HFFc6 (cell line): ENCODE measurements at regions not wholly inside any gene's neighbourhood (a gene's known extent, or its start where the extent isn't known, plus 50 kb on each side); places are given as distances from the start of the nearest gene placed in this dataset.

Experiments
- DNase-seq: peaks from one replicate; pipeline ENCODE4 v3.0.0-alpha.2; 2018
- H3K27ac Mint-ChIP-seq: 2 replicates; pipeline ENCODE4 v1.8.0; 2020; ENCODE audit warnings: mild to moderate bottlenecking, mixed read lengths
- H3K27me3 Mint-ChIP-seq: 2 replicates; pipeline ENCODE4 v1.8.0; 2021; ENCODE audit warnings: mild to moderate bottlenecking, moderate library complexity, mixed read lengths; ENCODE audit not compliant: insufficient read depth
- H3K36me3 Mint-ChIP-seq: 2 replicates; pipeline ENCODE4 v1.8.0; 2021; ENCODE audit warnings: low read depth, mixed read lengths
- H3K4me1 Mint-ChIP-seq: 2 replicates; pipeline ENCODE4 v1.8.0; 2020; ENCODE audit warnings: low read depth, mixed read lengths
- H3K4me3 Mint-ChIP-seq: 2 replicates; pipeline ENCODE4 v1.8.0; 2020; ENCODE audit warnings: mild to moderate bottlenecking, moderate library complexity, mixed read lengths
- H3K9me3 Mint-ChIP-seq: 2 replicates; pipeline ENCODE4 v1.8.0; 2020; ENCODE audit warnings: mild to moderate bottlenecking, mixed read lengths
- CTCF ChIP-seq: fragments of 200-600 bp; sonication (generic); IDR thresholded peaks from 2 replicates; pipeline ENCODE4 v1.5.0; 2021; ENCODE audit warnings: antibody characterized with exemption, mild to moderate bottlenecking

DNA sequence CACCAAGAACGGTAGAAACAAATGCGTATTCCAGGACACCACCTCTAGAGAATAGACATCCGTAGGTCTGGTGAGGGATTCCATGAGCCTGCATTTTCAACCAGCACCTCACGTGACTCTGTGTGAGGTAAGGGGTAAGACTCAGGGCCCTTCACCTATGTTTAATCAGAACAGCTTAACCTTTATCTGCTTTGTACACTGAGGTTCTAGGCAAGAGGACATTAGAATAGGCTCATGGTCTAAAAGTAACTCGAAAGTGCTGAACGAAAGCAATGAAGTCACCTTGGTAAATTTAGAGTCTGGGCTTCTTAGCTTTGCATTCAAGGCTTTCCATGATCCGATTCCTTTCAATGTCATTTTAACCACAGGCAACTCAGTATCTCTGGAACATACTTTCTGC lies 270.5 kb upstream of the CADM1 start:
- Mint-ChIP-seq H3K4me1 (no peaks in the 10 kb centered on the region), H3K4me3 (no peak overlapping the region), H3K27me3 (no peaks in the 10 kb centered on the region), H3K36me3 (no peaks in the 10 kb centered on the region), H3K9me3 (peaks cover 55% of the 10 kb centered on the region), H3K27ac (no peak overlapping the region)
- no peak for TF ChIP-seq CTCF
- DNase-seq, result no peak

- Mint-ChIP-seq H3K4me1 (no peaks in the 10 kb centered on the region), H3K36me3 (no peaks in the 10 kb centered on the region), H3K4me3 (no peak overlapping the region), H3K27ac (no peak overlapping the region), H3K9me3 (peaks cover 54% of the 10 kb centered on the region), H3K27me3 (no peaks in the 10 kb centered on the region)
- no peak for DNase-seq
- no peak for TF ChIP-seq CTCF
Measured at GRCh38 chr11:115769891-115770290, 265.7 kb upstream of the CADM1 start.

DNA sequence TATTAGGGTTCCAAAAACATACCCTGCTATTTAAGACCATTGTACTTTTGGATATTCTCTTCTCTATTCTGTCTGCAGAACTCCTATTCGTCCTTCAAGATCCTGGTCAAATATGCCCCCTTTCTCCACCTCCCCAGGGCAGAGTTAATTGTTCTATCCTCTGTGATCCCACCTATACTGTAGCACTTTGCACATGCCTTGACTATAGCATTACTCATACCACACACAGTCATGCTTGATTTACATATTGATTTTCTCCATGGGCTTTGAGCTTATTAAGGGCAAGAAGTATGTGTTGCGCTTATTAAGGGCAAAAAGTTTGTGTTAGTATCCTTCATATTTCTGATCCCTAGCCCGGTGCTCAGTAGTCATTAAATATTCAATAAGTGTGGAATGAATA lies 263.7 kb upstream of the CADM1 start:
- Mint-ChIP-seq H3K27ac (no peak overlapping the region), H3K4me3 (no peak overlapping the region), H3K27me3 (no peaks in the 10 kb centered on the region), H3K9me3 (peaks cover 34% of the 10 kb centered on the region), H3K36me3 (no peaks in the 10 kb centered on the region), H3K4me1 (no peaks in the 10 kb centered on the region)
- DNase-seq, result no peak
- no peak for TF ChIP-seq CTCF

DNA sequence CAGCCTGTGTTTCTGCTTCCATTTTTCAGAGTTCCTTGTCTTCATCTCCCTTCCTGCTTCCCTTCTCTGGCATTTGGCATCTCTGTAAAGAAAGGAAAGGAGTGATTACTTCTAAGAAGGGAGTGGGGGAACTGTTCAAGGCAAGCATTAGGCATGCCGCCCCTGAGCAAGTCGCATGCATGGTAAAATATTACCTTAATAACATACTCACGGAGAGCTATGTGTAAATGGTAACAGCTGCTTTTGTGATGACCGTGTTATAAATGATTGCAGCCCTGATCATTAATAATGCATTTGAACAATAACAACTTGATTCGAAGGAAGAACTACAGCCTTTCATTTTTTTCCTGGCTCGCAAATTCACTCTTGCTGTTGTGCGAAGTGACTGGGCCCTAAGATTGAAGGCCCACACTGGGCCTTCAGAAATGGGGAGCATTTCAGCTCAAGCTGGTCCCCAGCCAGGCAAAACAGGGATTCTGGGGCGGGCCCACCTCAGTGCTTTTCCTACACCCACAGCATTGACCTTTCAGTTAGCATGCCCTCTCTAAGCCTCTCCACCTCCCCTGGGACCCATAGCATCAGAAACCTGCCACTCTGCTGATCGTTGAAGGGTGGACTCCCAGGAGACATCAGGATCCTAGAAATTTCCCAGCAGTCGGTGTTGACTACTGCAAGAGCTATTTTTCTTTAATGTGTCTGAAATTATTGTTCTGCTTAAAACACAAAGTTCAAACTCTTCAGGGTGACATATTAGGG lies 263.0 kb upstream of the CADM1 start:
- DNase-seq, result no peak
- TF ChIP-seq CTCF, result no peak
- Mint-ChIP-seq H3K27me3 (no peaks in the 10 kb centered on the region), H3K27ac (no peak overlapping the region), H3K9me3 (peaks cover 34% of the 10 kb centered on the region), H3K4me3 (no peak overlapping the region), H3K4me1 (no peaks in the 10 kb centered on the region), H3K36me3 (no peaks in the 10 kb centered on the region)

- no peak for TF ChIP-seq CTCF
- no peak overlapping the region for H3K27ac Mint-ChIP-seq
- H3K27me3 Mint-ChIP-seq, result no peaks in the 10 kb centered on the region
- H3K9me3 Mint-ChIP-seq, result peaks cover 35% of the 10 kb centered on the region
- H3K4me3 Mint-ChIP-seq, result no peak overlapping the region
- H3K4me1 Mint-ChIP-seq, result no peaks in the 10 kb centered on the region
- no peaks in the 10 kb centered on the region for H3K36me3 Mint-ChIP-seq
- no peak for DNase-seq
Measured at GRCh38 chr11:115766561-115766960, 262.3 kb upstream of the CADM1 start.
